NCI-H774 (cell line): ENCODE measurements at regions not wholly inside any gene's neighbourhood (a gene's known extent, or its start where the extent isn't known, plus 50 kb on each side); places are given as distances from the start of the nearest gene placed in this dataset.

ENCODE experiments used
- DNase-seq: peaks from one replicate; lab custom pipeline; 2025; lab: John Stamatoyannopoulos, UW

DNA sequence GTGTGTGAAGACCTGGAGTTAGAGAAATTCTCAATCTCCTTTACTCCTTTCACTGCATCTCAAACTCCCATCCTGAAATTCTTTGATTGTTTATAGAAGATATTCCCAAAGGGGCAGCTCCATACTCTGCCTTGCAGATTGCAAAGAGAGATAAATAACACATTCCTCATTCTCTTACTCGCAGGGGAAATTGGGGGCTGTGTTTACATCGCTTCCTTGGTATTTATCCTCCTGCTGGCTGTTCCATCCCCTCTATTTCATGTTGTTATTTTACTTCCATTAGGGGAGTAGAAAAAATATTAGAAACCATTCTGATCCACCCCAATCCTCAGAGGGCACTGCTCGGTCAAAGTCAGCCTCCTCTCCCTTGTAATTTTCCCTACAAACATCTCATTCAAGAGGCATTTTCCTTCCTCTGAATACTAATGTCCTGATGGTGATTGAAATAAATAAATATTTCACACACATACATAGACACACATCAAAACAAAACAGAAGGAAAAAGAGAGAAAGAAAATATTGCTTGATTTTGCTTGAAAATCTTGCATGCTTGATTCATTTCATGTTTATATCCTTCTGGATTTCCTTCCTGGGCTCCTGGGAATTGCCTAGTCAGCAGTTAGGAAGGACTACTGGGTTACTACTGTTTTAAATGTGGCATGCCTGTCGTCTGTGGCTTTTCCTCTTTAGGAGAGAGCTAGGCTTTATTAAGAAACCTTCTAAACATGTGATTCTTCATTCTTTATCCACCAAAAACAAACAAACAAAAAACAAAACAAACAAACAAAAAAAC, 420.1 kb upstream of the PAPPA start:
- no peak for DNase-seq

DNA sequence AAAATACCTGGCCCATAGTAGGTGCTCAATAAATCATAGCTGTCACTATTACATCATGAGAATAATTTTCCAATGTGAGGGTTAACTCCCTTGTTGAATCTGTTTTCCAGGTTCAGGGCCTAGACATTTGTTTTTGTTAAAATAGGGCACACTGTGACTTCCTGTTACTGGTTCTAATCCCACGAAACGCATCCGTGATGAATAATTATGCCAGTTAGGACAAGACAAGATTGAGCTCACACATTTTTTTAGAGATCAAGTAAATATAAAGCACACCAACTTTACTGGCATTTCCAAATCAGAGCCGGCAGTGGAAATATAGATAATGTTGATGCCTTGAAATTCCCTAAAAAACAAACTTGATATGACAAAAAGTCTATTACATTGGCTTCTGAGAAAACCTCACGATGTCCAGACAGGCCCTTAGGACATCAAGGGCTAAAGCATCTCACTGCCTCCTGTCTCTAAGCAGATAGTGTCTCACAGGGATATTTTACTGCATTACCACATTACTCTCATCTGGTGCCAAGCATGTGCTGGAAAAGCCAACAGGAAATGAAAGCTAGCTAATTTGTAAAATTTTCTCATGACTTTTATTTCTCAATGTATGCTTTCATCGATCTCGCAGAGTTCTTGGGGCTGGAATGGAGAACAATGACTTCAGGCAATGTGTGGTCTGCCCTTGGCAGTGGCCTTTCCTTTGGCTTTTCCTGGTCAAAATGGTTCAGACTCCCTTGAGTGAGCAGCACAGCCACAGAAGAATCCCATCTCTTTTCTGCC, 414.3 kb upstream of the PAPPA start:
- no peak for DNase-seq

DNA sequence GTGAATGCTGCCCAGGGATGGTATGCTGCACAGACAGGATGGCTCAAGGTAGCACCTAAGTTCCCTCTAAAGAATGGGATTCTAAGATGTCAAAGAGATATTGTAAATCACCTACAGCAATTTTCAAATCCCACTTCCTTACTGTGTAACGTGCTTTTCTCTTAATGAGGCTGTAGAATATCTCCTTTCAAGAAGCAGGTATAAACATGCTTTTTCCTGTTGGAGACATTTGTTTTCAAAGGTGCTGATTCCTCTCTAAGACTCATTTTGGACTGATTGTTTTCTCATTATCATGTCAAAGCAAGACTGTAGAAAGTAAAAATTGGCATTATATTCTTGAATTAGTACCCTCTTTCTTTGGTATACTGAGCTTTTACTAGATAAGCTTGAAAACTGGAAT, 412.6 kb upstream of the PAPPA start:
- no peak for DNase-seq

DNA sequence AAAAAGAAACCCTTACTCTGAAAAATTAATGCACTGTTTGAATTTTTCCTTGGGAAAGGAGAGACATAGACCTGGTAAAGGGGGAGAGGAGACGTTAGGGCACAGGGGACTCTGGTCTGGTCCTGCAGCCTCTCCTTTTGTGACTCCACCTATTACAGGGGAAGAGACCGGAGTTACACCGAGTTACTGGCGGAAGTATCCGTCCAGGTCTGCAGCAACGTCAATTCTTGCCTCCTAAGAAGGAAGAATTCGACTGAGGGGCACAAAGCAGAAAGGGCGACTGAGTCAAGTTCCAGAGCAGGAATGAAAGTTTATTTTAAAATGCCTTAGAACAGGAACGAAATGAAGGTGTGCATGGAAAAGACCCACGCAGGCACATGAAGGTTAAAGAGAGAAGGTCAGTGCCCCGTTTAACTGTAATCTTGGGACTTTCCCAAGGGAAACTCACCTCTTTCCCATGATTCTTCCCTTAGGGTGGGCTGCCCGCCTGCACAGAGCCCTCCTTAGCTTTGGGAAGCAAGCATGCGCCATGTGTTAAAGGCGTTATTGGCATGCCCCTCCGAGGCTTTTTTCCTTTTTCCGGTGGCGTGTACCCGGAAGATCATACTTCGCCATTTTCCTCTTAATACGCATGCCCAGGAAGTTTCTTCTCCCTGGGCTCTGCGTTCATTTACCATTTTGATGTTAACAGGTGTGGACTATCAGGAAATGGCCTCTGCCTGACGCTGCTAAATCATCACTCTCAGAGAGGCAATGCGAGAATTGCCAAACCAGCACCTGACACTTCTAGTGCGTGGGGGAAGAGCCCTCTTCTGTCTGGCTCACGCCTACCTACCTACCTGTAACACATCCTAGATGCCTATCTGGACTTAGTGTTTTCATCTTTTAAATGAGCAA, 409.6 kb upstream of the PAPPA start:
- DNase-seq, result no peak

DNA sequence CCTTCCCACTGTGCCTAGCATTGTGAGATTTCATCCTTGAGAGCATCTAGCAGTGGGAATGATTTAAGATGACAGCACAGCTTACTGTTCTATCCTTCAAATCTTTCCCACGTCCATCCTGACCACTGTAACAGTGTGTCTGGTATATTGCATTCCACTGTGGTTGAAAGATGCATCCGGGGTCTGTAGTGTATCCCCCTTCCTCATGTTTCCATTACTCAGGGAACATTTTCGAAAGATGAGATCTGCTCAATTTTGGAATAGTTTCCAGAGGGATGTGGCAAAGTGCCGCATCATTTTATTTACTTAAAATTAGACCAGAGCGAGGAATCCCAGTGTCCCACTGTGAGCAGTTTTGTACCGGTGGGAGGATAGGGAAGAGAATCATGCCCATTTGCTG, 407.1 kb upstream of the PAPPA start:
- DNase-seq, result no peak

DNA sequence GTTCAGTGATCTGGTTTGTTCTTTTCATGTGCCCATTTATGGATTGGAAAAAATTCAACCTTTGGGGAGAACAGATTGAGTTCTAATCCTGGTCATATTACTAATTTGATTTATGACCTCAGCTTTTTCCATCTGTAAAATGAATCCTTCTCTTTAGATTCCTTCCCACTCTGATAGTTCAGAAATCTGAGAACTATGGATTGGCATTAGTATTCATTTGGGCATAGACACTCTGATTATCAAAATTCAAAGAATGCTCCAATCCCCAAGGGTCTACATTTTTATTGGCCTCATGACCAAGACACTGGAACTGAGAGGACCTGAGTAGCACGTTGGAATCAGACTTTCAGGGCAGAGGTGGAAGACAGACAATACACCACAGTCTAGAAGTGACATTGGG, 405.9 kb upstream of the PAPPA start:
- DNase-seq, result no peak

DNA sequence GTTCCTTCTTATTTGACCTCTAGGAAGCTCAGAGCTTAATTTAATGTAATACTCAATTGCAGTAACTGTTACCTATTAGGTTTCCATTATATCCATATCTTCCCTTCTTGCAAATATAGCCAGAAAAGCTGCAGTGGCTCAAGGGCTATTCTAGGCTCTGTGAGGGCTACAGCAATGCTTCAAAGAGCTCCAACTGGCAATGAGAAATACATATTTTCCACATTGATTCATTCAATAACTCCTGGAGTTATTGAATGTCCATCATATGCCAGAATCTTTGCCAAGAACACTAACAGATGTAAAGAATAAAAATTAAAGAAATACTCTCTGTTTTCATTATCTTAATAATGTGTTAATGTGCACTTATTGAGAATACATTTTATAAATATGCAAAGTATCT, 396.9 kb upstream of the PAPPA start:
- DNase-seq, result no peak

DNA sequence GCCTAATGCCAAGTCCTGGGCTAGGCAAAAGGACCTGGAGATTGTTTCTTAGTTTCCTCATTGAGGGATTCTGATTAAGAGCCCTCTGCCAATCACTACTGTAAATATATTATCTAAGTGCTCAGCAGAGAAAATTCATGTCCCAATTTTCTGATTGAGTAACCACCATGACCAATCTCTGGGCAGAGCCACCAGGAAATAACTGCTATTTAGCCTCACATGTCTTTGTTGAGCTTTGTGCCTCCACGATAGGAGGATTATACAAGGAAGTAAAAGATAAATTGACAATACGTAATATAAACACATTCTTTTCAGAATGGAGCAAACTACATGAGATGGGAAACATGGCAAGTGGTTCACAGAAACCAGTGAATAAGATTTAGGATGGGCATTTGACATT, 396.1 kb upstream of the PAPPA start:
- no peak for DNase-seq

DNA sequence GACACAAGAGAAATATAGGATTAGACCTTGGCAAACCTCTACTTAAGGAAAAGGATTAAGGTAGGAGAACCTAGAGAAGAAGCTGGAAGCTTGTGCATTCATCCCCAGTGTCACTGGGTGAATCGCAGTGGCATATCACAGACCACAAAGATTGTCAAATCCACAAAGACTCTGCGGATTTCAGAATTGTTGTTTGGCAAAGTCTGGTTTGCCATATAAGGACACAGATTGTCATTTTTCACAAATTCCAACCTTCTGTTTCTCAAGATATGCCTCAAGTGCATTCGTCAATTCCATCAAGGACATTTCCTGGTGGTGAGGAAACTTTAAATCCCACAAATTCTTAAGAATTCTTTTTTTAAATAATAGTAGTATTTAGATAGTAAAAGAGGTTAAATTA, 395.1 kb upstream of the PAPPA start:
- no peak for DNase-seq

DNA sequence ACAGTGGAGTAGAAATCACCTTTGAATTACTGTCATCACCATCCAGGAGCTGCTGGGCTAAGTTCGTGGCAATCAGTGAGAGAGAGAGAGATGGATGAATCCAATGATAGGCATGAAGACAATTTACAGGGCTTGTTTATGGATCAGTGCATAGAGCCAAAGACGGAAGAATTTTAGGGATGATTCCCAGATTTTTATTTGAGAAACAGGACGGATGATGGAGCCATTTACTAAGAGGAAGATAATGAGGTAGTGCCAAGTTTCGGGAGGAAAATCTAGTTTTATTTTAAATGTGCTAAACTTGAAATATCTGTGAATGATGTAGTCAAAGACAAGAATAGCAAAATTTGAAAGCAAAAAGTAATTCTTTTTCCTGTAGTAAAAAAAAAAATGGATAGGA, 394.2 kb upstream of the PAPPA start:
- DNase-seq, result no peak

DNA sequence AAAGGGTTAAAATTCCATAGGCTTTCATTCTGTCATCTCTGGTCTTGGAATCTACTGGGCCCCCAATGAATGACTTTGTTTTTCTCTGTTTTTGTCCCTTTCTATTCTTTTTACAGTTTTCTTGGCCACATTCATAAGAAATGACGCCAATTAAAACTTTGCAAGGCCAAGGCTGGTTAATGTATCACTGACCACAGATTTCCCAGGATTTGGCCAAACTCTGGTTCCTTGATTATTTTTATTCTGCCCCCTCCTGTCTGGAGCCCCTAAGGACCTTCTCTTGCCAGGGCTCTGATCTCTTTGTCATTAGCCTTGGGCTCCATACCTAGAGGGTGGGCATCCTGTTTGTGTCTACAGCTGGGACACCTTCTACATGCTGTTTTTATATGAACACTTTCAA, 388.9 kb upstream of the PAPPA start:
- DNase-seq, result no peak

DNA sequence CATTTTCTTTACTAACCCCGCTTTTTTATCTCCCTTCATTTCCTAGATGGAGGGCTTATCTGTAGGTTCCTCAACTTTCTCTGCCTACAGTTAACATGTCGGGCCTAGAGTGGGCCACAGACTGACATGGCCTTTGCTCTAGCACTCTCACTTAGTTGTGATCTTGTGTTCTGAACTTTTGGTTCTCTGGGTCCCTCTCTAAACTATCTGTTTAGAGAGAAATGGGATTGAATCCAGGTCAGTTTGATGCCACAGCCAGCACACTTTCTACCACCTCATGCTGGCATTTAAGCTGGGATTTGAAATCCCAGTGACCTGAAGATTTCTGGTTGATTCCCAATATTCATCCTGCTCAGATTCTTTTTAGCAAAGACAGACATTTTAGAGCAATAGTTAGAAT, 388.5 kb upstream of the PAPPA start:
- DNase-seq, result no peak

DNA sequence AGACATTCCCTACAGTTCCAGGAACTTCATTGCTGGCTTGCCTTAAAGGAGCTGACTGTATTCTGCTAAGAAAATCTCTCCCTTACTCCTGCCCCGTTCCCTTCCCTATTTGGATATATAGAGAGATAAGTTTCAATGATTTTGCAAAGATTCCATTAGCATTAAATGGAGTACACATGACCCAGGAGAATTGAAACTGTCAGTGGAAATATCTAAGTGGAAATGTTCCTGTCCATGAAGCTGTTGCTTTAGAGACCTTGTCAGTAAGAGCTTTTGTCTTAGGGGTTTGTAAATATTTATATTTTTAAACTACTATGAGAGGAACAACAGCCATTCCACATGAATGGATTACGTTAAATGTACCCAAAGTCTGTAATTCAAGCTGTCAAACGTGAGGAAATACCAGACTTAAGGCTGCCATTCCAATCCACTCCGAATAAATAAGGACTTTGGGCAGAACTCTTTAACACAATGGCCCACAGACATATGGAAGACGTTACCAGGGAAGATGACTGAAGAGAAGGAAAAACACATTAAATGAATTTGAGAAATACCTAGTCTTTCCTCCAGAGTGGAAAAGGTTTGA, 387.1 kb upstream of the PAPPA start:
- no peak for DNase-seq

DNA sequence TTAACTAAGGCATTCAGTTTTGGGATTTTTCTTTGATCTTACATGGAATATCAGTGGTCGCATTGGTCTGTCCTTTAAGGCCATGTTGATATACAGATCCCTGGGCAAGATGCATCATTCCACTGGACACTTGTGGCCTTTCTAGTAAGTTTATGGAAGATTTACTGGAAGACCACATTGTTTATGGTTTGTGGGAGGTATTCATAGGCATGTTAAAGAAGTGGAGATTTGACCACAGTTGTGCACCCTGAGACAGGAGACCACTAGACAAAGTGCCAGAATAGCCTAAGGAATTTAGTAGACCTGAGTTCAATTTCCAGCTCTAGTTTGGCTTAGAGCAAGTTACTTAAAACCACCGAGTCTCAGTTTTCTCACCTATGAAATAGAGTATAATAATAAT, 383.1 kb upstream of the PAPPA start:
- no peak for DNase-seq

DNA sequence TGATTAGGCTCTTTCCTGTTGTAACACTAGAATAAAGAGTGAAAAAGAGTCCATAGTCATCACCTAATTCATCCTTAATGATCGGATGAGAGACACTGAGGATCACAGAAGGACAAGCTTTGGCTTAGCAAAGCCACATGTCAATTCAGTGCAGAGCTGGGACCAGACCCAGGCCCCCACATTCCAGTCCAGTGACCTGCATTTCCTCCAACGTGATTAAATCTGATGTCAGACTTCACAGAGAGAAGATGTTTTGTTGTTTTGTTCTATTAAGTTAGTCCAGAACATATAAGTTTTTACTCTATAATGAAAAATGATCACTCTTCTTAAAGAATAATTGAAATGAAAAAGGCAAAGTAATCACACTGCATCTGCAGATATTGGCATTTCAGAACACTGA, 377.9 kb upstream of the PAPPA start:
- DNase-seq, result no peak

DNA sequence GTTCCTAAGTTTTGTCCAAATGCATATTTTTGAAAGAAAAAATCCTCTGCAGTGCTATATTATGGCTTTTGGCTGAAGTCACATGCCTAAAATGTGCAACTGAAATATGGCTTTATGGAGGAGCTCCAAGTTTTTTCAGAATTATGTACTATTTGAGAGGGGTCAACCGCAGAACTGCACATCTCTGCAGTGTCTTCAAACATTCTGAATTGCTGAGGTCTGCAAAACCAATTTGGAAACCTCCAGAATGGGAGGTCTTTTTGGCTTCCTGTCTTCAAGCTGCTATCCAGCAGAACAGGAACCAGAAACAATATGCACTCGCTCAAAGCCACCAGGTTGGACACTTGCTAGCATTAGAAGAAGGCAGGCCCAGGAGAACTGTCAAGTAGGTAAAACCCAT, 376.0 kb upstream of the PAPPA start:
- DNase-seq, result no peak

DNA sequence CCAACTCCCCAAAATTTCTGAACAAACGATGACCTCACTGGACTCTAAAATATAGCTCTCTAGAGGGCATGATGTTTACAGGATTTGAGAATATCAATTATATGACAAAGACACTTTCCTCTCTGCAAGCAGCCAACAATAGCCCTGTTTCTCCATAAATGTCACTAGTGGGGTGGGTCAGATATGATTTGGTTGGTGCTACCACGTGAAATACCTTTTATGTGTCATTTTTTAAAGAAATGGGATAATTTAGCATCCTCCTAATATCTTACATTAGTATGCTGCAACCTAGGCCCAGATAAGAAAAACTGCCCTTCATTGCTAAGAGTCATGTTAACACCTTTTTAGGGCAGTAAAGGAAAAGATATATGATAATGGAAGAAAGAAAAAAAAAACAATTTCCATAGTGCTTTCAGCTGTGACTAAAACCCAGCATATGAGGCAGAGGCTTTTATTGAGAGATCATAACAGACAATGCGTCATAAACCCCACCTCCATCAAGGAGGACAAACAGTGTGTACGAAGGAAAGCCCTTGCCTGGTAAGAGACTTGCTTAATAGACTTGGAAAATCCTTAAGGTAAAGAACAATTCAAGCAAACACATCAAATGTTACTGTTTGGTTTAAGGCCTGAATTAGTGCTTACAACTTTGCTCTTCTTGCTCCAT, 372.4 kb upstream of the PAPPA start:
- no peak for DNase-seq

DNA sequence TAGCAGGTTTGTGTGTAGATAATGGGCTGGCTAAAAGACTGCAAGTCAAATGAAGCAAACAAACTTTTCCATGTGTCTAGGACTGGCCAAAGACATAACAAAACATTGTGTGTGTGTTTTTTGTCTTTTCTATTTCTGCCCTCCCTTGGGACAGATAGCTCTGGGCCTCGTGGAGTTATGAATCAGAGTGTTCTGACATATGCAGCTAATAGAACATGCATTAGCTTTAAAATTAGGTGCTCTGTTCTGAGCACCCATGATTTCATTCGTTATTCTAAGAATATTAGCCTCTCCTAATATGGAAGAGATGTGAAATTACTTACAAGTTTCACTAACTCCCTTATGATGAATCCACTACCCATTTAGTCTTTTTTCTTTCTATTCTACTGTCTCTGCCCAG, 367.3 kb upstream of the PAPPA start:
- no peak for DNase-seq

DNA sequence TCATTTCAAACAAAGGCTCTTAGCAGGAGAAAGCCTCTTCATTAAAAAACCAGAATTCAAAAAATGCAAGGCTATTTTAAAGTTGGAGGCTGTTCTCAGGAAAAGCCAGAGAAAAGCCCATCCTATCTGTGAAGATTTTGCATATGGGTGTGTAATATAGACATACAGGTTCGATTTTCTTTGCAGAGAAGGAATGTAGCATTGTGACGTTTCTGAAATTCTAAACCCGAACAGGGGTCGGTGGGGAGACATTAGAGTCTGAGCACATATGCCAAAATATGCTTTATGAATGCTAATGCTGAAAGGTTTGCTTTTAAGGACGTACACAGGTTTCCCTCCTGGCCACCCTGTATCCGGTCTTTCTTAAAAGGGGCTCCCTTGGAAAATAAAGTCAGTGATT, 363.1 kb upstream of the PAPPA start:
- no peak for DNase-seq

DNA sequence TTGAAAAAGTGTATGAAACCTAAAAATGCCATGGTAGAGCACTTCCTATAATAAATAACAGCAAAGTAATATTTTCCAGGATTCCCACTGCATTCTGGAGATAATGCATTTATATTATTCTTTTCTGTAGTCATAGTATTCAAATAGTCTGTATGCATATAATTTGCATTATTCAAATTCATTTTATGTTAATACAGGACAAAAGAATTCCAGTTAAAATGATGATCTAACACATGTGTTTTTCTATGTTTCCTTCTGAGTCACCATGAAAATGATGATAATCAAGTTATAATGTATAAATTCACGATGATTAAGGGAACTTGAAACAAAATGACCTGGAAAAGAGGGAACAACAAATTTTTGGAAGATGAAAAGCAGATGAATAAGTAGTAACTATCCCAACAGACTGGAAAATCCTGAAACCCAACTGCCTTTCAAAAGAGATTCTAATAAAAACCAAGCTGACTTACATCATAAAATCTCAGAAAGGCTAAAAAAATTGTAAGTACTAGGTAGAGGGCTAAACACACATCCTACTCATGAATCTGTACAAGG, 358.6 kb upstream of the PAPPA start:
- DNase-seq, result no peak

DNA sequence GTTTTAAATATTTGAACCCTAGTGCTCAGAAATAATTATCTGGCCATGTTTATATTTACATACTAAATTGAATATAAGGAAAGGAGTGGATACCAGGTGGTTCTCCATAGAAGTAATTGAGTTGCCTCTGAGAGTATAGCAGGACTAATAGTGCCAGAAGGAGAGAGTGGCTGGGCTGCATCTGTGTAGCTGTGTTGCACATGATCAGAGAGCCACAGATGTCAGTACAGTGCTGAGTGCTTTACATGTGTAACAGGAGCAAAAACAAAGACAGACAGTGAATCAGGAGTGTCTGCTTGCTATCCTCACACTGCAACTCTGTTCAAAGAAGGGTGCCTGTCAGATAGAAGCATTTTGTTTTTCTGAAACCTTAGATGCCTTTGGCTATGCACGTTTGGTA, 353.9 kb upstream of the PAPPA start:
- no peak for DNase-seq
